GM12873 (cell line): ENCODE measurements at regions not wholly inside any gene's neighbourhood (a gene's known extent, or its start where the extent isn't known, plus 50 kb on each side); places are given as distances from the start of the nearest gene placed in this dataset.

Experiments used
- CTCF ChIP-seq: IDR thresholded peaks from 2 replicates; pipeline ENCODE4 v1.5.1; 2012; ENCODE audit warnings: low read depth, mild to moderate bottlenecking, moderate library complexity, low read length, control low read depth; ENCODE audit not compliant: insufficient read depth; ENCODE audit errors: missing control alignments

DNA sequence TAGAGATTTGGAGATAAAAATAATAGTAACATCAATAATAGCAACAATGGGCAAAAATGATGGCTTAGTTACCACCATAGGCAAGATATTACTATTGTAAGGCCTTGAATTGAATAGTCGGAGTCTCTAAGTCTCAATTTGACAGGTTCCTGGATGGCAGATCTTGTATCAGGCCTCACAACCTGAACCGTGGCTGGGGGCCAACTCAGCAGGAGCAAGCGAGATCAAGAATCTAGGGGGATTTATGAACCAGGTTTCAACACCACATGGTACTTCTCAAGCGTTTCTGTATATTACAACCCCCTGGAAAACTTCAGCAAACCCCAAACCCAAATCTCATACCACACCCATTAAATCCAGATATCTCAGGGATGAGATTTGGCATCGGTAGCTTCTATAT is 573.8 kb downstream of the LIG4 start:
- no peak for TF ChIP-seq CTCF

DNA sequence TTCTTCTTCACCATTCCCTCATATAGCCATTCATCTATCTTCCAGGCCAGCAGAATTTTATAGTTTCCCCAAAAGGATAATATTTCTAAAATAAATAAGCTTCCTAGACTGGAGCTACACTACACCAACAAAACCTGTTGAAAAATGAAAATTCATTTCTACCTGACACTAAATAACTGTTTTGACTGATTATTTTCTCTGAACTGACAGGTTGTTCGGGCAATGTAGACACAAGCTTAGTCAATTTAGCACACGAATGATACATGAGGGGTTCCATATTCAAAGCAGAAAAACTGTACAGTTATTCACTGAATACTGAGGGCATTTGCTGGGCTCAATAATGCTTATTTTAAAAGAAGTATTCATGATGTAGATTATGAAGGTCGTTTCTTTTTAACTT is 589.7 kb downstream of the LIG4 start:
- no peak for TF ChIP-seq CTCF

- TF ChIP-seq CTCF: no peak
Measured at GRCh38 chr13:107617527-107617926, 597.8 kb downstream of the LIG4 start.

- TF ChIP-seq CTCF: no peak
Measured at GRCh38 chr13:107612376-107612775, 603.0 kb downstream of the LIG4 start.

DNA sequence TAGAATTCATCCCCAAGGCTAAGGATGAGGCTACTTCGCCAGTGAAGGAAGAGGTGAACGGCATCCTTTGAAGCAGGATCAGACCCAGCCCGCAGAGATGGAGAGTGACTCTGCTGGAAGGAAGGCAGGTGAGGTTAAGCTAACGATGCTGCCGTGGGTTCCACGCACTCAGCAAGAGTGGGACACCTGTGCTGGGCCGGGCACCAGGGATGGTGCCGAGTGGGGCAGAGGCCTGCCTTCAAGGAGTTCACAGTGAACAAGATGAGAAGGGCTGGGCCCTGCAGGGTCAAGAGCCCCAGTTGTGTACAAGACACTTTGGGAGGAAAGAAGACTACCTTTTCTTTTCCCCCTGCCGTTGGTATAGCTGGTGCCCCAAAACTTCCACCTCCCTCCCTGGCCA is 606.6 kb downstream of the LIG4 start:
- no peak for TF ChIP-seq CTCF

- no peak for TF ChIP-seq CTCF
Measured at GRCh38 chr13:107600971-107601370, 614.4 kb downstream of the LIG4 start.

GRCh38 chr13:107590556-107590955 is 624.8 kb downstream of the LIG4 start:
- TF ChIP-seq CTCF: no peak
